Stomach (tissue), 4 donors: ENCODE measurements at regions not wholly inside any gene's neighbourhood (a gene's known extent, or its start where the extent isn't known, plus 50 kb on each side); places are given as distances from the start of the nearest gene placed in this dataset.
"Not testable (repeated sequence)": the region's sequence is repeated elsewhere in the genome, so short reads cannot be mapped to it uniquely, and the experiment has no call there.

Experiments
- CTCF ChIP-seq, 7 experiments: fragments of 450-650 bp in 4 of 7; fragments of 200-600 bp in 3 of 7; sonication (generic) in 3 of 7; IDR thresholded peaks; one replicate each; pipeline ENCODE4 v1.5.1; 2016 to 2019; ENCODE audit warnings: antibody characterized with exemption in 7 of 7, control low read depth in 2 of 7, mild to moderate bottlenecking in 1 of 7
- EP300 ChIP-seq: sonication (generic); formaldehyde crosslinking; IDR thresholded peaks from one replicate; pipeline ENCODE4 v1.6.1; 2017; ENCODE audit warnings: antibody characterized with exemption

- TF ChIP-seq CTCF (IDR thresholded peaks at IDR 0.05); EP300: not testable (repeated sequence)
Observed at GRCh38 chr5:130391727-130392264, 487.5 kb downstream of the CHSY3 start.
